ENCODE measurements at regions not wholly inside any gene's neighbourhood (a gene's known extent, or its start where the extent isn't known, plus 50 kb on each side); places are given as distances from the start of the nearest gene placed in this dataset.

DNA sequence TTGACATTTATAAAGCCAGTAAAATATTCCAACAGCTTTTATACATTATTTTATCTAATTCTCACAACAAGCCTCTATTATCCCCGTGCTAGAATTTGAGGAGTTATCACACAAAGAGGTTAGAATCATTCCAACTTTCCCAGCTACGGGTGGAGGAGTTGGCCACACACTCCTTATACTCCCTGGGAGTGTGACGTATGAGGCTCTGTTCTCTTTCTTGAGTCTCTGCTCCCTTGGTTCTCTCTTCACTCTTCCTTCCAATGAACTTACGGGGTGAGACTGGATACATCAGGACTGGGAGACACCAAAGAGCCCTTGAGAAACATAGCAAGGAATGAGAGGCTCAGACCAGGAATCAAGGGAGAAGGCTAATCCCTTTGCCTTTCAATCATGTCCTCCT is 185.6 kb upstream of the TAB2 start:
- no peak for TF ChIP-seq LEF1 (IDR thresholded peaks at IDR 0.05; ENCODE audit: borderline replicate concordance)
- no peak for TF ChIP-seq L3MBTL2 (conservative IDR thresholded peaks at IDR 0.05)
- TF ChIP-seq BHLHE40 (IDR thresholded peaks at IDR 0.05; ENCODE audit: borderline replicate concordance) = no peak
